ENCODE measurements at regions not wholly inside any gene's neighbourhood (a gene's known extent, or its start where the extent isn't known, plus 50 kb on each side); places are given as distances from the start of the nearest gene placed in this dataset.

DNA sequence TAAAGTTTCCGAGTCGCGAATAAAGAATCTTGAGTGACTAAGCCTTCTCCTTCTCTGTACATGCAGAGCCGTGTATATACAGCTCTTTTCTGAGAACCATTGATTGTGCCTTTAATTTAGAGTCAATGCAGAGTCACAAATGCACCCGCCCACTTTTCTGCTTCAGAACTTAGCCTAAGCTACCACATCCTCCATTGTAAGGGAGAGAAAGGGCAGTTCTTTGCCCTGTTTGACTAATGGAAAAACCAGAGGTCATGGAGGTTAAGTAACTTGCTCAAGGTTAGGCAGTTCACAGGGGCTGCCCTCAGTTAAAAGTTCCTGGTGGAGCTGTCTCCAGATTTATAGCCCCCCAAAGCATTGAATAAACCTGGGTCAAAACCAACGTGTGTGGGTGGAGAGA lies 139.6 kb downstream of the TOMM20 start (continued):
- peak; percentile 40; the same call in 1 of the 2 replicates for TF ChIP-seq PAXIP1 (CRISPR knock-in tag; conservative IDR thresholded peaks at IDR 0.05)
- TF ChIP-seq HNF4A (CRISPR knock-in tag; IDR thresholded peaks at IDR 0.05) = peak; percentile 51; the same call in 1 of the 2 replicates
- no peak for TF ChIP-seq HIVEP1 (CRISPR knock-in tag; IDR thresholded peaks at IDR 0.05)
- no peak for TF ChIP-seq HOXA5 (CRISPR knock-in tag; IDR thresholded peaks at IDR 0.05)
- TF ChIP-seq JUND (CRISPR knock-in tag; IDR thresholded peaks at IDR 0.05) = 0 out of 2 replicates have a peak, but pooled peaks have one; percentile 16
- TF ChIP-seq ZBTB7B (CRISPR knock-in tag; IDR thresholded peaks at IDR 0.05) = peak; percentile 70; the same call in 1 of the 2 replicates
- TF ChIP-seq NR2F6 (IDR thresholded peaks at IDR 0.05) = peak; percentile 84
- peak; percentile 83 for TF ChIP-seq NR2F6 (CRISPR knock-in tag; IDR thresholded peaks at IDR 0.05)
- TF ChIP-seq IRF1 (CRISPR knock-in tag; IDR thresholded peaks at IDR 0.05; ENCODE audit: low read depth) = no peak
- peak; percentile 40 for TF ChIP-seq MED1 (CRISPR knock-in tag; IDR thresholded peaks at IDR 0.05)
- no peak for TF ChIP-seq BHLHE40 (IDR thresholded peaks at IDR 0.05; ENCODE audit: low read length)
- TF ChIP-seq GATAD2A (CRISPR knock-in tag; IDR thresholded peaks at IDR 0.05) = peak; percentile 21; the same call in 1 of the 2 replicates
- no peak for TF ChIP-seq KAT7 (CRISPR knock-in tag; IDR thresholded peaks at IDR 0.05; ENCODE audit: borderline replicate concordance)
- 0 out of 2 replicates have a peak, but pooled peaks have one; percentile 21 for TF ChIP-seq NFIC (IDR thresholded peaks at IDR 0.05; ENCODE audit: low read length)
- peak; percentile 50; the same call in 1 of the 2 replicates for TF ChIP-seq RXRB (CRISPR knock-in tag; IDR thresholded peaks at IDR 0.05; ENCODE audit: borderline replicate concordance)
- TF ChIP-seq NR2F2 (IDR thresholded peaks at IDR 0.05; ENCODE audit: borderline replicate concordance, low read depth) = peak; percentile 64
- TF ChIP-seq ELK4 (CRISPR knock-in tag; IDR thresholded peaks at IDR 0.05; ENCODE audit: borderline replicate concordance) = no peak
- TF ChIP-seq ZBTB33 (CRISPR knock-in tag; IDR thresholded peaks at IDR 0.05) = no peak
